Vagina (tissue), 2 donors: ENCODE measurements at regions not wholly inside any gene's neighbourhood (a gene's known extent, or its start where the extent isn't known, plus 50 kb on each side); places are given as distances from the start of the nearest gene placed in this dataset.

Source experiments
- POLR2A ChIP-seq, 2 donors: fragments of 450-650 bp; IDR thresholded peaks; one replicate each; pipeline ENCODE4 v1.6.1; 2017; ENCODE audit warnings: antibody characterized with exemption in 2 of 2, mild to moderate bottlenecking in 2 of 2, moderate library complexity in 2 of 2
- POLR2AphosphoS5 ChIP-seq, 2 donors: sonication (generic); formaldehyde crosslinking; IDR thresholded peaks; one replicate each; pipeline ENCODE4 v1.9.0; 2017; ENCODE audit warnings: antibody characterized with exemption in 2 of 2, mild to moderate bottlenecking in 2 of 2, low read depth in 1 of 2; ENCODE audit not compliant: insufficient read depth in 1 of 2
- TF ChIP-seq, protein P1 (sequence below), 3 experiments: fragments of 450-650 bp in 2 of 3; fragments of 200-600 bp in 1 of 3; sonication (generic) in 1 of 3; IDR thresholded peaks; one replicate each; pipeline ENCODE4 v1.5.1; 2017 to 2019; ENCODE audit warnings: antibody characterized with exemption in 3 of 3, mild to moderate bottlenecking in 2 of 3, moderate library complexity in 2 of 3

DNA sequence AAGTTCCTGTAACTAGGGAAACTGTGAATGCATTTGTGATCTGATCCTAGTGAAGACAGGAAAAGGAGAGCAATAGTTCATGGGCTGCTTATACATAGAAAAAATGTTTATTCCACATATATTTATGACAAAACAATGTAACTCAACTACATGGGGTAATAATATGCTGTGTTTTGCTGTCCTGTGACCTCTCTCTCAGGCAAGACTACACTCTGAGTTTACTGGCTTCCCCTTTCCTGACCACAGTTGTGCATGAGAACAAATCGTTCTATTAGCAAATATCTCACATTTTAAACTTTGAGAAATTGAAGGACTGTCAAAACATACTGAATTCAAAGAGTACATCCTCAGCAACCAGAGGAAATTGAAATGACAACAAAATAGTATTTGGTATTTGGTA lies 161.9 kb upstream of the TRPC6 start:
- TF ChIP-seq, protein P1, sequence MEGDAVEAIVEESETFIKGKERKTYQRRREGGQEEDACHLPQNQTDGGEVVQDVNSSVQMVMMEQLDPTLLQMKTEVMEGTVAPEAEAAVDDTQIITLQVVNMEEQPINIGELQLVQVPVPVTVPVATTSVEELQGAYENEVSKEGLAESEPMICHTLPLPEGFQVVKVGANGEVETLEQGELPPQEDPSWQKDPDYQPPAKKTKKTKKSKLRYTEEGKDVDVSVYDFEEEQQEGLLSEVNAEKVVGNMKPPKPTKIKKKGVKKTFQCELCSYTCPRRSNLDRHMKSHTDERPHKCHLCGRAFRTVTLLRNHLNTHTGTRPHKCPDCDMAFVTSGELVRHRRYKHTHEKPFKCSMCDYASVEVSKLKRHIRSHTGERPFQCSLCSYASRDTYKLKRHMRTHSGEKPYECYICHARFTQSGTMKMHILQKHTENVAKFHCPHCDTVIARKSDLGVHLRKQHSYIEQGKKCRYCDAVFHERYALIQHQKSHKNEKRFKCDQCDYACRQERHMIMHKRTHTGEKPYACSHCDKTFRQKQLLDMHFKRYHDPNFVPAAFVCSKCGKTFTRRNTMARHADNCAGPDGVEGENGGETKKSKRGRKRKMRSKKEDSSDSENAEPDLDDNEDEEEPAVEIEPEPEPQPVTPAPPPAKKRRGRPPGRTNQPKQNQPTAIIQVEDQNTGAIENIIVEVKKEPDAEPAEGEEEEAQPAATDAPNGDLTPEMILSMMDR (IDR thresholded peaks at IDR 0.05) = no peak
- no peak for TF ChIP-seq POLR2A (IDR thresholded peaks at IDR 0.05)
- TF ChIP-seq POLR2AphosphoS5 (IDR thresholded peaks at IDR 0.05; ENCODE audit: insufficient read depth in 1 of 2, low read depth in 1 of 2) = no peak
